IMR-90 (cell line): ENCODE measurements at regions not wholly inside any gene's neighbourhood (a gene's known extent, or its start where the extent isn't known, plus 50 kb on each side); places are given as distances from the start of the nearest gene placed in this dataset.

Experiments
- ATAC-seq: fragments of 200-7000 bp; cut with Tn5 transposase; 2 replicates; pipeline ENCODE4 v1.9.1; 2020; ENCODE audit warnings: low read depth, mild to moderate bottlenecking, moderate library complexity
- BruUV-seq: library from RNA; stranded (reverse); fragments of 400-500 nt; replicated peaks from 2 replicates; lab custom pipeline; 2021; lab: Mats Ljungman, UMichigan
- CTCF ChIA-PET: fragments of 300-600 bp; formaldehyde crosslinking; extraction: SDS; loops from one replicate; lab custom pipeline; 2021; ENCODE audit warnings: antibody characterized with exemption; lab: Yijun Ruan, JAX
- POLR2A ChIA-PET: fragments of 300-600 bp; sonication (Branson Sonifier 250); formaldehyde crosslinking; loops from one replicate; lab custom pipeline; 2022; ENCODE audit warnings: antibody characterized with exemption; ENCODE audit not compliant: unreplicated experiment; lab: Charles Lee
- DNase-seq: peaks from one replicate; pipeline ENCODE4 v3.0.0; 2013
- H2AFZ ChIP-seq: replicated peaks from 2 replicates; pipeline ENCODE3; 2013; ENCODE audit warnings: low read length, mild to moderate bottlenecking; ENCODE audit not compliant: poor library complexity
- H2AK5ac ChIP-seq: 2 replicates; pipeline ENCODE4 v1.6.1; 2013; ENCODE audit warnings: low read depth, low read length, inconsistent platforms
- H2AK9ac ChIP-seq: replicated peaks from 2 replicates; pipeline ENCODE3; 2013; ENCODE audit warnings: mild to moderate bottlenecking, low read depth, low read length, moderate library complexity; ENCODE audit not compliant: poor library complexity
- H2BK120ac ChIP-seq: 2 replicates; pipeline ENCODE4 v1.6.1; 2013; ENCODE audit warnings: low read depth, low read length, inconsistent platforms
- H2BK15ac ChIP-seq: 3 replicates; pipeline ENCODE4 v1.6.1; 2013; ENCODE audit warnings: low read depth, low read length, inconsistent platforms
- H2BK20ac ChIP-seq: 2 replicates; pipeline ENCODE4 v1.6.1; 2013; ENCODE audit warnings: low read depth, mild to moderate bottlenecking, inconsistent platforms, low read length, moderate library complexity
- H2BK5ac ChIP-seq: 2 replicates; pipeline ENCODE4 v1.6.1; 2013; ENCODE audit warnings: mild to moderate bottlenecking, low read depth, low read length, inconsistent platforms; ENCODE audit not compliant: poor library complexity, severe bottlenecking
- H3K14ac ChIP-seq: replicated peaks from 2 replicates; pipeline ENCODE4 v1.6.1; 2013; ENCODE audit warnings: low read depth, low read length, inconsistent platforms
- H3K18ac ChIP-seq: 2 replicates; pipeline ENCODE4 v1.6.1; 2013; ENCODE audit warnings: low read depth, low read length, control low read depth
- H3K23ac ChIP-seq: 2 replicates; pipeline ENCODE4 v1.6.1; 2013; ENCODE audit warnings: low read depth, low read length, inconsistent platforms
- H3K27ac ChIP-seq: 2 replicates; pipeline ENCODE4 v1.5.1; 2013; ENCODE audit warnings: mild to moderate bottlenecking, control low read depth, low read length; ENCODE audit not compliant: insufficient read depth
- H3K27me3 ChIP-seq: 2 replicates; pipeline ENCODE4 v1.6.1; 2013; ENCODE audit warnings: low read length; ENCODE audit not compliant: control insufficient read depth, insufficient read depth
- H3K36me3 ChIP-seq: 2 replicates; pipeline ENCODE4 v1.6.1; 2013; ENCODE audit warnings: low read length, mixed read lengths; ENCODE audit not compliant: control insufficient read depth, insufficient read depth
- H3K4ac ChIP-seq: 2 replicates; pipeline ENCODE4 v1.6.1; 2013; ENCODE audit warnings: low read depth, low read length, inconsistent platforms
- H3K4me1 ChIP-seq: 2 replicates; pipeline ENCODE4 v1.6.1; 2013; ENCODE audit warnings: low read length, mixed read lengths; ENCODE audit not compliant: control insufficient read depth, insufficient read depth
- H3K4me2 ChIP-seq: 2 replicates; pipeline ENCODE4 v1.6.1; 2013; ENCODE audit warnings: low read depth, mild to moderate bottlenecking, control low read depth, low read length, moderate library complexity
- H3K4me3 ChIP-seq: 2 replicates; pipeline ENCODE4 v1.5.1; 2013; ENCODE audit warnings: low read depth, mild to moderate bottlenecking, control low read depth, low read length, moderate library complexity; ENCODE audit not compliant: insufficient read depth
- H3K56ac ChIP-seq: 2 replicates; pipeline ENCODE4 v1.6.1; 2013; ENCODE audit warnings: low read length, inconsistent platforms; ENCODE audit not compliant: insufficient read depth; ENCODE audit errors: extremely low read depth
- H3K79me1 ChIP-seq, 2 experiments: 2 replicates each; pipeline ENCODE4 v1.6.1; 2013; ENCODE audit warnings: low read length in 2 of 2, inconsistent platforms in 1 of 2, low read depth in 1 of 2
- H3K9ac ChIP-seq: 2 replicates; pipeline ENCODE4 v1.6.1; 2013; ENCODE audit warnings: low read depth, low read length, control low read depth
- H3K9me1 ChIP-seq: 2 replicates; pipeline ENCODE4 v1.6.1; 2013; ENCODE audit warnings: low read length, inconsistent platforms; ENCODE audit not compliant: insufficient read depth
- H3K9me3 ChIP-seq: 2 replicates; pipeline ENCODE4 v1.6.1; 2013; ENCODE audit warnings: low read length; ENCODE audit not compliant: control insufficient read depth, insufficient read depth
- H4K20me1 ChIP-seq: 2 replicates; pipeline ENCODE4 v1.6.1; 2013; ENCODE audit warnings: low read length, inconsistent platforms; ENCODE audit not compliant: insufficient read depth
- H4K5ac ChIP-seq: 2 replicates; pipeline ENCODE4 v1.6.1; 2013; ENCODE audit warnings: mild to moderate bottlenecking, low read depth, low read length, control low read depth
- H4K8ac ChIP-seq, 2 experiments: 2 replicates each; pipeline ENCODE4 v1.6.1; 2013; ENCODE audit warnings: low read depth in 2 of 2, low read length in 2 of 2, control low read depth in 1 of 2, inconsistent platforms in 1 of 2
- H4K91ac ChIP-seq: 2 replicates; pipeline ENCODE4 v1.6.1; 2013; ENCODE audit warnings: low read depth, low read length, inconsistent platforms; ENCODE audit not compliant: insufficient read depth
- FOS ChIP-seq: fragments of 150-350 bp; IDR thresholded peaks from 2 replicates; pipeline ENCODE4 v1.6.1; 2016; ENCODE audit warnings: low read depth, low read length
- MAFK ChIP-seq: IDR thresholded peaks from 2 replicates; pipeline ENCODE4 v1.6.1; 2012; ENCODE audit warnings: low read depth, low read length, improper control_type of control experiment
- MAZ ChIP-seq: IDR thresholded peaks from 2 replicates; pipeline ENCODE4 v1.6.1; 2012; ENCODE audit warnings: low read depth, mild to moderate bottlenecking, low read length, improper control_type of control experiment, moderate library complexity, borderline replicate concordance
- MXI1 ChIP-seq: IDR thresholded peaks from 2 replicates; pipeline ENCODE4 v1.6.1; 2012; ENCODE audit warnings: low read depth, mild to moderate bottlenecking, low read length, moderate library complexity, borderline replicate concordance
- POLR2A ChIP-seq: IDR thresholded peaks from 2 replicates; pipeline ENCODE4 v1.6.1; 2012; ENCODE audit warnings: mild to moderate bottlenecking, low read depth, low read length
- RFX5 ChIP-seq: IDR thresholded peaks from 2 replicates; pipeline ENCODE4 v1.8.0; 2012; ENCODE audit warnings: low read depth, mild to moderate bottlenecking, low read length, moderate library complexity
- WGBS, 2 experiments: methylation state at CpG; one replicate each; pipeline versions ENCODE4 v1.1.5 to v1.1.7; 2013; ENCODE audit warnings: missing lambda C conversion rate in 2 of 2; ENCODE audit not compliant: insufficient read length in 1 of 2; ENCODE audit errors: extremely low coverage in 2 of 2; 5-methylcytosine and 5-hydroxymethylcytosine counted together
- dilution Hi-C: fragments of 300-500 bp; cut with HindIII; formaldehyde crosslinking; loops from one replicate; pipeline ENCODE4 v1.14.3; 2018; ENCODE audit warnings: low sequenced_read_pairs; ENCODE audit not compliant: unreplicated experiment
- in situ Hi-C: fragments of 300-500 bp; cut with MboI; formaldehyde crosslinking; loops from 3 replicates; pipeline ENCODE4 v1.14.3; 2019; ENCODE audit warnings: low sequenced_read_pairs, inconsistent platforms, mixed read lengths
- intact Hi-C: fragments of 100-400 bp; cut with micrococcal nuclease; formaldehyde crosslinking; loops from 2 replicates; pipeline ENCODE4 v1.10.0; 2022
- TF ChIP-seq, protein P1 (sequence below): conservative IDR thresholded peaks from 2 replicates; pipeline ENCODE4 v1.5.1; 2012; ENCODE audit warnings: mild to moderate bottlenecking, low read depth, low read length, improper control_type of control experiment

DNA sequence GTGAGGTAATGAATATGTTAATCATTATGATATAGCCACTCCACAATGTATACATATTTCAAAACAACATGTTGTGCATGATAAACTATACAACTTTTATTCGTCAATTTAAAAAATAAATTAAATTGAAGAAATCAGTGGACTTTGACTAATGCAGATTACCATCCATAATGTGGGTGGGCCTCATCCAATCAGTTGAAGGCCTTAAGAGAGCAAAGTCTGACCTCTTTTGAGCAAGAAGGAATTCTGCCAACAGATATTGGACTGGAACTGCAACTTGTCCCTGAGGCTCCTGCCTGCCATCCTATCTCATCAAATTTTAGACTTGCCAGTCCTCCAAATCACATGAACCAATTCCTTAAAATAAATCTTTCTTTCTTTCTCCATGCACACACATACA, 57.4 kb upstream of the SLC16A2 start:
- no TSS peak for BruUV-seq
- Histone ChIP-seq H4K91ac (no peak overlapping the region), H3K4me2 (no peak overlapping the region), H4K20me1 (no peaks in the 10 kb centered on the region), H2AK9ac (no peak overlapping the region), H3K18ac (no peak overlapping the region), H4K8ac (no peak overlapping the region), H3K56ac (no peak overlapping the region), H2BK15ac (no peak overlapping the region), H3K9ac (no peak overlapping the region), H3K4me3 (no peak overlapping the region), H3K79me1 (no peaks in the 10 kb centered on the region), H3K4ac (no peak overlapping the region), H3K9me3 (no peaks in the 10 kb centered on the region), H2AFZ (no peak overlapping the region), H3K4me1 (no peaks in the 10 kb centered on the region), H2BK120ac (no peak overlapping the region), H3K9me1 (no peaks in the 10 kb centered on the region), H3K14ac (no peak overlapping the region), H2BK20ac (no peak overlapping the region), H3K36me3 (no peaks in the 10 kb centered on the region), H2AK5ac (no peak overlapping the region), H3K23ac (no peak overlapping the region), H3K27me3 (peaks cover 15% of the 10 kb centered on the region), H3K27ac (no peak overlapping the region), H4K5ac (no peak overlapping the region), H2BK5ac (no peak overlapping the region)
- WGBS, 2 experiments = no CpG with 5 or more reads among the region's 1 CpG
- dilution Hi-C loops (no loop called here), intact Hi-C loops (no loop called here), in situ Hi-C loops (no loop called here)
- ChIA-PET POLR2A (no interaction called here), CTCF (no interaction called here)
- TF ChIP-seq FOS = no peak
- TF ChIP-seq MXI1 = no peak
- TF ChIP-seq MAZ = no peak
- TF ChIP-seq MAFK = no peak
- TF ChIP-seq RFX5 = no peak
- TF ChIP-seq, protein P1, sequence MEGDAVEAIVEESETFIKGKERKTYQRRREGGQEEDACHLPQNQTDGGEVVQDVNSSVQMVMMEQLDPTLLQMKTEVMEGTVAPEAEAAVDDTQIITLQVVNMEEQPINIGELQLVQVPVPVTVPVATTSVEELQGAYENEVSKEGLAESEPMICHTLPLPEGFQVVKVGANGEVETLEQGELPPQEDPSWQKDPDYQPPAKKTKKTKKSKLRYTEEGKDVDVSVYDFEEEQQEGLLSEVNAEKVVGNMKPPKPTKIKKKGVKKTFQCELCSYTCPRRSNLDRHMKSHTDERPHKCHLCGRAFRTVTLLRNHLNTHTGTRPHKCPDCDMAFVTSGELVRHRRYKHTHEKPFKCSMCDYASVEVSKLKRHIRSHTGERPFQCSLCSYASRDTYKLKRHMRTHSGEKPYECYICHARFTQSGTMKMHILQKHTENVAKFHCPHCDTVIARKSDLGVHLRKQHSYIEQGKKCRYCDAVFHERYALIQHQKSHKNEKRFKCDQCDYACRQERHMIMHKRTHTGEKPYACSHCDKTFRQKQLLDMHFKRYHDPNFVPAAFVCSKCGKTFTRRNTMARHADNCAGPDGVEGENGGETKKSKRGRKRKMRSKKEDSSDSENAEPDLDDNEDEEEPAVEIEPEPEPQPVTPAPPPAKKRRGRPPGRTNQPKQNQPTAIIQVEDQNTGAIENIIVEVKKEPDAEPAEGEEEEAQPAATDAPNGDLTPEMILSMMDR = no peak
- no peak for TF ChIP-seq POLR2A
- no peak for ATAC-seq
- no peak for DNase-seq
